ENCODE measurements at regions not wholly inside any gene's neighbourhood (a gene's known extent, or its start where the extent isn't known, plus 50 kb on each side); places are given as distances from the start of the nearest gene placed in this dataset.

DNA sequence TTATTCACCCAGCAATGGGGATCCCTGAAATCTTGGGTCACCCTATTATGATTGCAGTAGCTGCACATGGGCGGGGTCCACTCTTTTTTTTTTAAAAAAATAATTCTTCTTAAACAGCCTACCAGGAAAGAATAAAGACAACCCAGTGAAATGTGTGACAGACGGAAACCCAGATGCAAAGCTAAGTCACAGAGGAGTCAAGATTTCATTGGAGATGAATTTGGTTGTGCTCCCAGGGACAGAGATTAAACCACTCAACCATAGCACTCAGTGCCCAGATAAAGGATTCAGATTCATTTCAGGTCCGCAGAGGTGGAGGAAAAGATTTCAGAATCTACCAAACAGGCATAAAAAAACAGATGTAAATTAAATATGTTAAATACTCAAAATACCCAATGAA lies 583.5 kb upstream of the ZP4 start:
- POLR2A ChIA-PET, result no interaction called here
- TF ChIP-seq, protein P1, sequence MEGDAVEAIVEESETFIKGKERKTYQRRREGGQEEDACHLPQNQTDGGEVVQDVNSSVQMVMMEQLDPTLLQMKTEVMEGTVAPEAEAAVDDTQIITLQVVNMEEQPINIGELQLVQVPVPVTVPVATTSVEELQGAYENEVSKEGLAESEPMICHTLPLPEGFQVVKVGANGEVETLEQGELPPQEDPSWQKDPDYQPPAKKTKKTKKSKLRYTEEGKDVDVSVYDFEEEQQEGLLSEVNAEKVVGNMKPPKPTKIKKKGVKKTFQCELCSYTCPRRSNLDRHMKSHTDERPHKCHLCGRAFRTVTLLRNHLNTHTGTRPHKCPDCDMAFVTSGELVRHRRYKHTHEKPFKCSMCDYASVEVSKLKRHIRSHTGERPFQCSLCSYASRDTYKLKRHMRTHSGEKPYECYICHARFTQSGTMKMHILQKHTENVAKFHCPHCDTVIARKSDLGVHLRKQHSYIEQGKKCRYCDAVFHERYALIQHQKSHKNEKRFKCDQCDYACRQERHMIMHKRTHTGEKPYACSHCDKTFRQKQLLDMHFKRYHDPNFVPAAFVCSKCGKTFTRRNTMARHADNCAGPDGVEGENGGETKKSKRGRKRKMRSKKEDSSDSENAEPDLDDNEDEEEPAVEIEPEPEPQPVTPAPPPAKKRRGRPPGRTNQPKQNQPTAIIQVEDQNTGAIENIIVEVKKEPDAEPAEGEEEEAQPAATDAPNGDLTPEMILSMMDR (IDR thresholded peaks at IDR 0.05; ENCODE audit: control extremely low read depth, extremely low read depth, low read depth, missing control alignments), result no peak
- CTCF ChIA-PET, result no interaction called here
- no peak for DNase-seq (ENCODE audit: extremely low spot score)

- ChIA-PET CTCF (interaction anchor here (3.1 kb wide), 1 partner anchor 11 kb away, joined by 12 read pairs; no protein-coding TSS in a partner anchor), POLR2A (no interaction called here)
- no peak for DNase-seq (ENCODE audit: extremely low spot score)
- TF ChIP-seq, protein P1 (IDR thresholded peaks at IDR 0.05; ENCODE audit: control extremely low read depth, extremely low read depth, low read depth, missing control alignments), result no peak
Observed at GRCh38 chr1:238469146-238469631, 578.5 kb upstream of the ZP4 start.

DNA sequence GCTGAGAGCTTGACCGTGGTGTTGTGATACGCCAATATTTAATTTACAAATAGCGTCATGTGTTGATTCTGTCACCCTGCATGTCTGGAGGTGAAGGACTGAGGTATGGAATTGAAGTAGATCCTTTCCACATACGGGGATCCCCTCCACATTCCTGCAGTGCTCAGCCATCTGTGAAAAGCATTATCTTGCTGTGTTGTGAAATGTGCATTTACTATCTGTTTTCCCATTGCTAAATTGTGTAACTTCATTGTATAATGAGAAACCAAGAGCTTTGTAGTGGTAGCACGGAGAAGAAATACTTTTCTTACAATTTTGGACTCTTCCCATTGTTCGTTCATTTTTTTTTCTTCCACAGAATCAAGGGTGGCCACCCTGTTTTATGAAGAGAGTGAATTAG lies 577.3 kb upstream of the ZP4 start:
- CTCF ChIA-PET, result no interaction called here
- POLR2A ChIA-PET, result no interaction called here
- DNase-seq (ENCODE audit: extremely low spot score), result no peak
- TF ChIP-seq, protein P1 (IDR thresholded peaks at IDR 0.05; ENCODE audit: control extremely low read depth, extremely low read depth, low read depth, missing control alignments), result no peak

- ChIA-PET POLR2A (no interaction called here), CTCF (no interaction called here)
- no peak for DNase-seq (ENCODE audit: extremely low spot score)
- TF ChIP-seq, protein P1 (IDR thresholded peaks at IDR 0.05; ENCODE audit: control extremely low read depth, extremely low read depth, low read depth, missing control alignments), result no peak
Observed at GRCh38 chr1:238466459-238466858, 575.7 kb upstream of the ZP4 start.

- DNase-seq (ENCODE audit: extremely low spot score), result no peak
- ChIA-PET POLR2A (no interaction called here), CTCF (interaction anchor here (0.8 kb wide), 1 partner anchor 11 kb away, joined by 3 read pairs; no protein-coding TSS in a partner anchor)
- TF ChIP-seq, protein P1 (IDR thresholded peaks at IDR 0.05; ENCODE audit: control extremely low read depth, extremely low read depth, low read depth, missing control alignments), result no peak
Observed at GRCh38 chr1:238465449-238465848, 574.7 kb upstream of the ZP4 start.

DNA sequence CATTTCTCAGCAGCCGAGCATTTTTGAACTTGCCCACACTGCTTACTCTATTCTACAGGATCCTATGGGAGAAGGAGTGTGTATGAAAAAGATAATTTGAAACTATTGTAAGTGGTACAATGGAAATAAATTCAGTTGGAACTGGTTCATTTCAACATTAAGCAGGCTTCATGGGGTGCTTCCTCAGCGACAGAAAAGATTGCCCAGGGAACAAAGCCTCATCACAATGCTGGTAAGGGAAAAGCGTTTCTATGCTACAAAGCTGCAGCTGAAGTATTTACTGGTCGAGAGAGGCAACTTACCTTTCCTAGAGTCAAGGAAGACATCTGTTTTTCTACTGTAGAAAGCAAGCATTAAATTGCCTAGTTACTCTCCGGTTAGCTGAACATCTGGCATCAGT lies 568.2 kb upstream of the ZP4 start:
- DNase-seq (ENCODE audit: extremely low spot score), result no peak
- CTCF ChIA-PET, result no interaction called here
- TF ChIP-seq, protein P1 (IDR thresholded peaks at IDR 0.05; ENCODE audit: control extremely low read depth, extremely low read depth, low read depth, missing control alignments), result no peak
- POLR2A ChIA-PET, result no interaction called here

- DNase-seq (ENCODE audit: extremely low spot score), result no peak
- ChIA-PET POLR2A (no interaction called here), CTCF (interaction anchor here (1.1 kb wide), 1 partner anchor 15 kb away, joined by 3 read pairs; no protein-coding TSS in a partner anchor)
- TF ChIP-seq, protein P1 (IDR thresholded peaks at IDR 0.05; ENCODE audit: control extremely low read depth, extremely low read depth, low read depth, missing control alignments), result no peak
Observed at GRCh38 chr1:238457610-238458009, 566.9 kb upstream of the ZP4 start.
